HEK293T (cell line): ENCODE measurements at regions not wholly inside any gene's neighbourhood (a gene's known extent, or its start where the extent isn't known, plus 50 kb on each side); places are given as distances from the start of the nearest gene placed in this dataset.

Source experiments
- BHLHE40 ChIP-seq: fragments of 450-650 bp; IDR thresholded peaks from 2 replicates; pipeline ENCODE4 v1.6.1; 2016; ENCODE audit warnings: mild to moderate bottlenecking, moderate library complexity, borderline replicate concordance
- FOXA1 ChIP-seq: fragments of 450-650 bp; IDR thresholded peaks from 2 replicates; pipeline ENCODE4 v1.6.1; 2016; ENCODE audit warnings: mild to moderate bottlenecking
- FOXK2 ChIP-seq: fragments of 450-650 bp; IDR thresholded peaks from 2 replicates; pipeline ENCODE4 v1.6.1; 2016; ENCODE audit warnings: mild to moderate bottlenecking
- FOXM1 ChIP-seq: fragments of 450-650 bp; IDR thresholded peaks from 2 replicates; pipeline ENCODE4 v1.6.1; 2017; ENCODE audit warnings: mild to moderate bottlenecking, borderline replicate concordance
- PKNOX1 ChIP-seq: fragments of 450-650 bp; IDR thresholded peaks from 2 replicates; pipeline ENCODE4 v1.6.1; 2016
- SP1 ChIP-seq: fragments of 450-650 bp; IDR thresholded peaks from 2 replicates; pipeline ENCODE4 v1.6.1; 2017
- TARDBP ChIP-seq: fragments of 450-650 bp; IDR thresholded peaks from 2 replicates; pipeline ENCODE4 v1.6.1; 2016

DNA sequence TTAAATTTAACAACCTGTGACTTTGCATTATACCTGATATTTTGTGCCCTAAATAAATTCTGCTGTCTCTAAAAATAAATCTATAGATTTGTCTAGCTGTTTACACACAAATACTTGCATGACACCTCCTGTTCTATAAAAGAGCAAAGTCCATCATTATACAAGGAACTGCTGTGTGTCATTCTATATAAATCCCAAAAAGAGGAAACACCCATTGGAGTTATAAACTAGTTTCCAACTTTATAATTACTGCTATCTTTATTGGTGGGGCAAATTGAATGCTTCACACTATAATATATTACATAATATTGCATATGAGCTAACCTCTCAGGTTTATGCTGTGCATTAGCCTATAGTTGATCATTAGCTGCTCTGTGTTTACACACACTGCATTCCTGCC lies 504.4 kb downstream of the SATB2 start:
- TF ChIP-seq FOXK2 (no peak), PKNOX1 (no peak), SP1 (no peak), BHLHE40 (no peak), FOXA1 (no peak), FOXM1 (no peak), TARDBP (no peak)
